Upper lobe of left lung (tissue), 6 donors: ENCODE measurements at regions not wholly inside any gene's neighbourhood (a gene's known extent, or its start where the extent isn't known, plus 50 kb on each side); places are given as distances from the start of the nearest gene placed in this dataset.

ENCODE experiments used
- ATAC-seq, 2 donors: fragments of 200-7000 bp; cut with Tn5 transposase; one replicate each; pipeline ENCODE4 v1.9.1; 2022; ENCODE audit warnings: mild to moderate bottlenecking in 2 of 2, moderate library complexity in 2 of 2; ENCODE audit not compliant: low FRiP score in 2 of 2
- DNase-seq, 2 donors: peaks; one replicate each; pipeline ENCODE4 v3.0.0-alpha.2; 2019 to 2020
- H3K27ac ChIP-seq, 4 donors: fragments of 200-600 bp; sonication (generic); one replicate each; pipeline ENCODE4 v1.5.1; 2016 to 2019
- H3K27me3 ChIP-seq, 4 donors: fragments of 200-600 bp; sonication (generic); one replicate each; pipeline ENCODE4 v1.5.1; 2017 to 2019
- H3K36me3 ChIP-seq, 4 donors: fragments of 200-600 bp; sonication (generic); one replicate each; pipeline ENCODE4 v1.5.1; 2016 to 2019
- H3K4me1 ChIP-seq, 4 donors: fragments of 200-600 bp; sonication (generic); one replicate each; pipeline ENCODE4 v1.5.1; 2018 to 2019
- H3K4me3 ChIP-seq, 4 donors: fragments of 200-600 bp; sonication (generic); one replicate each; pipeline ENCODE4 v1.5.1; 2017 to 2019; ENCODE audit warnings: mild to moderate bottlenecking in 2 of 4, moderate library complexity in 1 of 4
- H3K9me3 ChIP-seq, 4 donors: fragments of 200-600 bp; sonication (generic); one replicate each; pipeline ENCODE4 v1.5.1; 2018 to 2019
- EP300 ChIP-seq, 4 donors: sonication (generic); formaldehyde crosslinking; IDR thresholded peaks; one replicate each; pipeline ENCODE4 v1.5.1; 2017; ENCODE audit warnings: antibody characterized with exemption in 4 of 4, control low read depth in 2 of 4
- POLR2A ChIP-seq, 4 donors: fragments of 450-650 bp; IDR thresholded peaks; one replicate each; pipeline ENCODE4 v1.5.1; 2016 to 2017; ENCODE audit warnings: antibody characterized with exemption in 4 of 4, mild to moderate bottlenecking in 2 of 4
- POLR2AphosphoS5 ChIP-seq, 2 donors: sonication (generic); formaldehyde crosslinking; IDR thresholded peaks; one replicate each; pipeline ENCODE4 v1.5.1; 2017; ENCODE audit warnings: antibody characterized with exemption in 2 of 2
- WGBS, 2 donors: methylation state at CpG; one replicate each; pipeline ENCODE4 v1.1.5; 2017 to 2018; 5-methylcytosine and 5-hydroxymethylcytosine counted together
- TF ChIP-seq, protein P1 (sequence below), 6 experiments: fragments of 450-650 bp in 4 of 6; fragments of 200-600 bp in 2 of 6; sonication (generic) in 2 of 6; IDR thresholded peaks; one replicate each; pipeline ENCODE4 v1.5.1; 2016 to 2019; ENCODE audit warnings: antibody characterized with exemption in 6 of 6
- donor health status: DM: no; HTN: no; CAD: no; lungs with moderate emphysema.
- donor health status: DM: no; HTN: yes; CAD: no; lungs with severe emphysema.

DNA sequence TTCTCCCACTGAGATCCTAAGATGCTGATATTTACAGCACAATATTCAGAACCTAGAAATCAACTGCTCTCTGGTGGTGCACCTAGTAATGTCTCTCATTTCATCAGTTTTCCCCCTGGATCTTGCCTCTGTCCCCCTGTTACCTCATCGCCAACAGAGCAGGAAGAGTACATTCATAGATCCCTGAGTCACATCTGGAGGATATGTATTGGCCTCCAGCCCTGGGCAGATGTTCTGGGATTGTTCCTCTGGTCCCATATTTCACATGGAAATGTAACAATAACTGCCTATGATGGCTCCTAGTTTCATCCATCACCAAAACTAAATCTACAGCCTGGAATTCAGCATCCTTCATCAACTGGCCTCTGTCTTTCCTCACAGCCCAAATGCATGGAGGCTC lies 278.8 kb upstream of the SLC14A2 start:
- H3K27ac ChIP-seq, result no peak overlapping the region
- DNase-seq (no peak), ATAC-seq (no peak)
- no peaks in the 10 kb centered on the region for H3K36me3 ChIP-seq
- WGBS, 2 donors, result 85 to 100% methylated on average over 1 of the region's 1 CpG
- no peaks in the 10 kb centered on the region for H3K27me3 ChIP-seq
- TF ChIP-seq POLR2A (IDR thresholded peaks at IDR 0.05) (no peak), POLR2AphosphoS5 (IDR thresholded peaks at IDR 0.05) (no peak)
- TF ChIP-seq, protein P1, sequence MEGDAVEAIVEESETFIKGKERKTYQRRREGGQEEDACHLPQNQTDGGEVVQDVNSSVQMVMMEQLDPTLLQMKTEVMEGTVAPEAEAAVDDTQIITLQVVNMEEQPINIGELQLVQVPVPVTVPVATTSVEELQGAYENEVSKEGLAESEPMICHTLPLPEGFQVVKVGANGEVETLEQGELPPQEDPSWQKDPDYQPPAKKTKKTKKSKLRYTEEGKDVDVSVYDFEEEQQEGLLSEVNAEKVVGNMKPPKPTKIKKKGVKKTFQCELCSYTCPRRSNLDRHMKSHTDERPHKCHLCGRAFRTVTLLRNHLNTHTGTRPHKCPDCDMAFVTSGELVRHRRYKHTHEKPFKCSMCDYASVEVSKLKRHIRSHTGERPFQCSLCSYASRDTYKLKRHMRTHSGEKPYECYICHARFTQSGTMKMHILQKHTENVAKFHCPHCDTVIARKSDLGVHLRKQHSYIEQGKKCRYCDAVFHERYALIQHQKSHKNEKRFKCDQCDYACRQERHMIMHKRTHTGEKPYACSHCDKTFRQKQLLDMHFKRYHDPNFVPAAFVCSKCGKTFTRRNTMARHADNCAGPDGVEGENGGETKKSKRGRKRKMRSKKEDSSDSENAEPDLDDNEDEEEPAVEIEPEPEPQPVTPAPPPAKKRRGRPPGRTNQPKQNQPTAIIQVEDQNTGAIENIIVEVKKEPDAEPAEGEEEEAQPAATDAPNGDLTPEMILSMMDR (IDR thresholded peaks at IDR 0.05), result no peak
- no peak overlapping the region for H3K4me3 ChIP-seq
- no peaks in the 10 kb centered on the region for H3K9me3 ChIP-seq
- H3K4me1 ChIP-seq, result no peaks in the 10 kb centered on the region

DNA sequence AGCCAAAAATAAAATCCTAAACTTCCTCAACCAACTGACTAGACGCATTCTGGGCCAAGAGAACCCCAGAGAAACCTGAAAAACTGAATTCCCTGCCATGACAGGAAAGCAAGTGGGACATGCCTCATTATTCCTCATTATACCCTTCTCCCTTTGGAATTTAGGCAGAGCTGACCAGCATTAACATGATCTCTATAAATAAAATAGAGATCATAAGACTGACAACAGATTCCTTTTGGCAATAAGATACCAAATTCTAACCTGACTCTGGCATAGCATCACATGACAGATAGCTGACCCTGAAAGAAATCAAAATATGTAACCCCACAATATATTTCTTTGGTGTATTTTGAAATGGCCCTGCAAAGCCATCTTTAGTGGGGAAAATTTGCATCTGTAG lies 277.8 kb upstream of the SLC14A2 start:
- 79 to 87% methylated on average over 1 of the region's 1 CpG for WGBS, 2 donors
- H3K27ac ChIP-seq, result no peak overlapping the region
- no peaks in the 10 kb centered on the region for H3K9me3 ChIP-seq
- no peak for DNase-seq
- TF ChIP-seq, protein P1 (IDR thresholded peaks at IDR 0.05), result no peak
- TF ChIP-seq EP300 (IDR thresholded peaks at IDR 0.05) (no peak), POLR2AphosphoS5 (IDR thresholded peaks at IDR 0.05) (no peak), POLR2A (IDR thresholded peaks at IDR 0.05) (no peak)
- no peaks in the 10 kb centered on the region for H3K27me3 ChIP-seq
- no peak for ATAC-seq
- H3K4me1 ChIP-seq, result no peaks in the 10 kb centered on the region
- no peak overlapping the region for H3K4me3 ChIP-seq
- H3K36me3 ChIP-seq, result no peaks in the 10 kb centered on the region

DNA sequence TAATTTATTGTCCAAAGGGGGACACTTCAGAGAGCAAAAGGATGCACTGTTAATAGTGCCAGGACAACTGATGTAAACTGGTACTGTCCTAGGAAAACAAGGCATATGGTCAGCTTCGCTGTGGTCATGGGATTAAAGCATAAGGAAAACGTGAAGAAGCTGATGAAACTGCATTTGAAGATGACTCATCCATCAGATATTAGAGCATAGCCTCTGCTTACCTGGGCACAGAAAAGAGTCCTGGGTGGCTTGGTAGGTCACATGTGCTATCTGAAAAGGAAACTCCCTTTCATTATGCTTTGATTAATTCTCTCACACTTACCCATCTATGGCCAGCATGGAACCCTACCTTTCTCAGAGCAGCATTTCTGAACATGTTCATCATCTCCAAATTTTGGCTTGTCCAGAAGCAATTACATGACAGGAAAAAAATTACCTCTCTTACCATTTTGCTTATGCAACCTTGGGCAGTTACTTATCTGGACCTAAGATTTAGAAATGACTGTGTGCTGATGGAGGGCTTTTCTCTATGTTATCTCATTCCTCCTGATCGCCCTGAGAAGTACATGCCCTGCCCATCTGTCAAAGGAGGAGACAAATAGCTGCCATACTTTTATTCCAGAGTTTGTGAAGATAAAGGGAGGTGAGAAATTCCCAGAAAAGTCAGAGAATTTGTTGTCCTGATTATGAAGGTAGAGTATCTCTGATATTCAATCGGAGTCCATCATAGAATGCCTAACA lies 275.3 kb upstream of the SLC14A2 start:
- H3K4me1 ChIP-seq, result no peaks in the 10 kb centered on the region
- H3K27me3 ChIP-seq, result no peaks in the 10 kb centered on the region
- ATAC-seq (no peak), DNase-seq (no peak)
- H3K9me3 ChIP-seq, result no peaks in the 10 kb centered on the region
- no peaks in the 10 kb centered on the region for H3K36me3 ChIP-seq
- no peak overlapping the region for H3K27ac ChIP-seq
- H3K4me3 ChIP-seq, result no peak overlapping the region
- TF ChIP-seq POLR2A (IDR thresholded peaks at IDR 0.05), result no peak
- 70 to 73% methylated on average over 4 of the region's 4 CpGs for WGBS, 2 donors

DNA sequence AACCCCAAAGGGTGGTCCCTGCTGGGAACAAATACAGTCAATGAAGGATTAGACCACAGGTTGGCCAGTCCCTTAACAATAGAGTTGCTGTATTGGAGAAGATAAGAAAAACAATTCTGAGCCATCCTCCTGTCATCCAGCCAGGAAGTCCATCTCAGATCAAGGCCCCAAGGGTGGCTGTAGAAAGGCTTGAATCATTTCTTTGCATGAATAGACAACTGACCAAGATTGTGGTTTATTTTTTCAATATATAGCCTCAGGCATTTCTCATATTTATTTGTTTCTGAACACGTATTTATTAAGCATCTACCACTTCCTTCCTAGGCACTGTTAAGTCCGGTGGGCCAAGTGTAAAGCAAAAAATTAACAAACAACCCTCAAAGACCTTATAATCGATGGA lies 274.4 kb upstream of the SLC14A2 start:
- TF ChIP-seq POLR2A (IDR thresholded peaks at IDR 0.05) (no peak), EP300 (IDR thresholded peaks at IDR 0.05) (no peak), POLR2AphosphoS5 (IDR thresholded peaks at IDR 0.05) (no peak)
- TF ChIP-seq, protein P1 (IDR thresholded peaks at IDR 0.05), result no peak
- Histone ChIP-seq H3K4me1 (no peaks in the 10 kb centered on the region), H3K36me3 (no peaks in the 10 kb centered on the region), H3K27ac (no peak overlapping the region), H3K4me3 (no peak overlapping the region), H3K9me3 (no peaks in the 10 kb centered on the region), H3K27me3 (no peaks in the 10 kb centered on the region)
- ATAC-seq (no peak), DNase-seq (no peak)
- 68 to 72% methylated on average over 3 of the region's 3 CpGs for WGBS, 2 donors

DNA sequence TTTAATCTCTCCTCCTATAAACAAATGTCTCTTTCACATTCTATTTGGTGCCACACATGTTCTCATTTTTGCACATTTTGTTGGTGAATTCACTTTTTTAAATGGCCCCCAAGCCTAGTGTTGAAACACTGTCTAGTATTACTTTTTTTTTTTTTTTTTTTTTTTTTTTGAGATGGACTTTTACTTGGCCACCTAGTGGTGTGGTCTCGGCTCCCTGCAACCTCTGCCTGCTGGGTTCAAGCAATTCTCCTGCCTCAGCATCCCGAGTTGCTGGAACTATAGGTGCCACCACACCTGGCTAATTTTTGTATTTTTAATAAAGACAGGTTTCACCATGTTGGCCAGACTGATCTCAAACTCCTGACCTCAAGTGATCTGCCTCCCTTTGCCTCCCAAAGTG lies 273.8 kb upstream of the SLC14A2 start:
- no peak for DNase-seq
- H3K4me1 ChIP-seq, result no peaks in the 10 kb centered on the region
- H3K36me3 ChIP-seq, result no peaks in the 10 kb centered on the region
- no peak overlapping the region for H3K4me3 ChIP-seq
- H3K27ac ChIP-seq, result no peak overlapping the region
- ATAC-seq, result no peak
- TF ChIP-seq, protein P1 (IDR thresholded peaks at IDR 0.05), result no peak
- TF ChIP-seq POLR2A (IDR thresholded peaks at IDR 0.05), result no peak
- TF ChIP-seq EP300 (IDR thresholded peaks at IDR 0.05), result no peak
- no peak for TF ChIP-seq POLR2AphosphoS5 (IDR thresholded peaks at IDR 0.05)
- WGBS, 2 donors, result 69 to 78% methylated on average over 2 of the region's 2 CpGs
- H3K27me3 ChIP-seq, result no peaks in the 10 kb centered on the region
- no peaks in the 10 kb centered on the region for H3K9me3 ChIP-seq
